HEK293T (cell line): ENCODE measurements at regions not wholly inside any gene's neighbourhood (a gene's known extent, or its start where the extent isn't known, plus 50 kb on each side); places are given as distances from the start of the nearest gene placed in this dataset.

Source experiments
- CTCF ChIA-PET: fragments of 350-600 bp; formaldehyde crosslinking; extraction: SDS; loops from one replicate; lab custom pipeline; 2021; ENCODE audit warnings: antibody characterized with exemption, inconsistent platforms; lab: Yijun Ruan, JAX
- POLR2A ChIA-PET: fragments of 350-600 bp; formaldehyde crosslinking; extraction: SDS; loops from one replicate; lab custom pipeline; 2020; ENCODE audit warnings: antibody characterized with exemption, inconsistent platforms; lab: Yijun Ruan, JAX
- DNase-seq: peaks from one replicate; pipeline ENCODE4 v3.0.0; 2012; ENCODE audit warnings: mixed read lengths; ENCODE audit errors: extremely low spot score
- ARNT ChIP-seq: fragments of 450-650 bp; IDR thresholded peaks from 2 replicates; pipeline ENCODE4 v1.6.1; 2017; ENCODE audit warnings: mild to moderate bottlenecking
- BHLHE40 ChIP-seq: fragments of 450-650 bp; IDR thresholded peaks from 2 replicates; pipeline ENCODE4 v1.6.1; 2016; ENCODE audit warnings: mild to moderate bottlenecking, moderate library complexity, borderline replicate concordance
- CTBP1 ChIP-seq: fragments of 450-650 bp; IDR thresholded peaks from 2 replicates; pipeline ENCODE4 v1.6.1; 2016; ENCODE audit warnings: borderline replicate concordance
- ELF4 ChIP-seq: fragments of 450-650 bp; IDR thresholded peaks from 2 replicates; pipeline ENCODE4 v1.6.1; 2017; ENCODE audit warnings: antibody characterized with exemption
- FOXA1 ChIP-seq: fragments of 450-650 bp; IDR thresholded peaks from 2 replicates; pipeline ENCODE4 v1.6.1; 2016; ENCODE audit warnings: mild to moderate bottlenecking
- FOXK2 ChIP-seq: fragments of 450-650 bp; IDR thresholded peaks from 2 replicates; pipeline ENCODE4 v1.6.1; 2016; ENCODE audit warnings: mild to moderate bottlenecking
- FOXM1 ChIP-seq: fragments of 450-650 bp; IDR thresholded peaks from 2 replicates; pipeline ENCODE4 v1.6.1; 2017; ENCODE audit warnings: mild to moderate bottlenecking, borderline replicate concordance
- HDGF ChIP-seq: fragments of 450-650 bp; IDR thresholded peaks from 2 replicates; pipeline ENCODE4 v1.6.1; 2017; ENCODE audit warnings: antibody characterized with exemption, borderline replicate concordance
- L3MBTL2 ChIP-seq: fragments of 450-650 bp; conservative IDR thresholded peaks from 2 replicates; pipeline ENCODE4 v1.6.1; 2016; ENCODE audit warnings: mild to moderate bottlenecking
- LEF1 ChIP-seq: fragments of 450-650 bp; IDR thresholded peaks from 2 replicates; pipeline ENCODE4 v1.6.1; 2017; ENCODE audit warnings: mild to moderate bottlenecking, borderline replicate concordance
- NFRKB ChIP-seq: fragments of 450-650 bp; IDR thresholded peaks from 2 replicates; pipeline ENCODE4 v1.6.1; 2016; ENCODE audit warnings: mild to moderate bottlenecking, moderate library complexity
- PKNOX1 ChIP-seq: fragments of 450-650 bp; IDR thresholded peaks from 2 replicates; pipeline ENCODE4 v1.6.1; 2016
- SP1 ChIP-seq: fragments of 450-650 bp; IDR thresholded peaks from 2 replicates; pipeline ENCODE4 v1.6.1; 2017
- SUZ12 ChIP-seq: fragments of 450-650 bp; IDR thresholded peaks from 2 replicates; pipeline ENCODE4 v1.6.1; 2016; ENCODE audit warnings: mild to moderate bottlenecking
- TARDBP ChIP-seq: fragments of 450-650 bp; IDR thresholded peaks from 2 replicates; pipeline ENCODE4 v1.6.1; 2016
- ZNF384 ChIP-seq: fragments of 450-650 bp; IDR thresholded peaks from 2 replicates; pipeline ENCODE4 v1.6.1; 2016

GRCh38 chr13:29921542-29921941, 71.1 kb upstream of the UBL3 start:
- ChIA-PET CTCF (no interaction called here), POLR2A (no interaction called here)
- TF ChIP-seq ARNT (no peak), BHLHE40 (no peak)
- no peak for DNase-seq

GRCh38 chr13:29920025-29920643, 69.7 kb upstream of the UBL3 start:
- DNase-seq = no peak
- CTCF ChIA-PET = interaction anchor here (0.9 kb wide), 1 partner anchor 249 kb away, joined by 3 read pairs; no protein-coding TSS in a partner anchor
- no peak for TF ChIP-seq NFRKB
- no peak for TF ChIP-seq ZNF384
- no peak for TF ChIP-seq FOXM1
- no peak for TF ChIP-seq ELF4
- no peak for TF ChIP-seq PKNOX1
- no peak for TF ChIP-seq FOXA1
- no peak for TF ChIP-seq L3MBTL2
- TF ChIP-seq HDGF = no peak
- no peak for TF ChIP-seq TARDBP
- no peak for TF ChIP-seq SP1
- no peak for TF ChIP-seq CTBP1
- TF ChIP-seq BHLHE40 = no peak
- TF ChIP-seq ARNT = no peak
- TF ChIP-seq LEF1 = no peak
- no peak for TF ChIP-seq FOXK2
- TF ChIP-seq SUZ12 = no peak
- POLR2A ChIA-PET = no interaction called here

GRCh38 chr13:29918845-29919244, 68.4 kb upstream of the UBL3 start:
- ChIA-PET POLR2A (no interaction called here), CTCF (no interaction called here)
- no peak for DNase-seq
- no peak for TF ChIP-seq ELF4
- no peak for TF ChIP-seq SP1
- TF ChIP-seq SUZ12 = no peak
- TF ChIP-seq HDGF = no peak
- TF ChIP-seq FOXA1 = no peak
- no peak for TF ChIP-seq FOXK2
- TF ChIP-seq CTBP1 = no peak
- TF ChIP-seq PKNOX1 = no peak
- TF ChIP-seq NFRKB = no peak
- no peak for TF ChIP-seq LEF1
- TF ChIP-seq TARDBP = no peak
- TF ChIP-seq FOXM1 = no peak

GRCh38 chr13:29917650-29918049, 67.2 kb upstream of the UBL3 start:
- POLR2A ChIA-PET = no interaction called here
- CTCF ChIA-PET = no interaction called here
- no peak for DNase-seq
- TF ChIP-seq SUZ12 (no peak), ELF4 (no peak), PKNOX1 (no peak), NFRKB (no peak), BHLHE40 (no peak), FOXK2 (no peak), CTBP1 (no peak), L3MBTL2 (no peak), HDGF (no peak), FOXM1 (no peak), ZNF384 (no peak), FOXA1 (no peak), ARNT (no peak), LEF1 (no peak)

- no peak for DNase-seq
- POLR2A ChIA-PET = no interaction called here
Observed at GRCh38 chr13:29914581-29914980, 64.2 kb upstream of the UBL3 start.

More at GRCh38 chr13:29914581-29914980, 64.2 kb upstream of the UBL3 start:
- TF ChIP-seq CTBP1 (no peak), PKNOX1 (no peak), ELF4 (no peak), SP1 (no peak), FOXM1 (no peak)
- CTCF ChIA-PET = interaction anchor here (1.0 kb wide), 1 partner anchor 9 kb away, joined by 3 read pairs; no protein-coding TSS in a partner anchor
